ENCODE measurements at regions not wholly inside any gene's neighbourhood (a gene's known extent, or its start where the extent isn't known, plus 50 kb on each side); places are given as distances from the start of the nearest gene placed in this dataset.

DNA sequence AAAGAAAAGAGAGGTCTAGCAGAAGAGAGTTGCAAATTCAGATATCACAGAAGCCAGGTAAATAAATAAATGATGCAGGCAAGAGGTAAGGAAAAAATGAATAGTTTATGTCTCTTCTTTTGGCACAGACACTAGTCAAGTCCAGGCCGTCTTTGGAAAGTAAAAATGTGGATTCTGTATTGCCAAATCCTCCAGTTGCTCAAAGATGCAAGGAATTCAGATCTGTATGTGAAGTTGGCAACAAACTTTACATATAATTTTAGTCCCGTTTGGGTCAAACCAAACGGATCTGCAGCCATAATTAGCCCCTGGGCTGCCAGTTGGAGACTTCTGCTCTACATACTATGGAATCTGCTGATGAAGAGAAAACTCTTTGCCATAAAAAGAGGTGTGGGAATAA lies 200.5 kb upstream of the RND3 start:
- TF ChIP-seq, protein P1, sequence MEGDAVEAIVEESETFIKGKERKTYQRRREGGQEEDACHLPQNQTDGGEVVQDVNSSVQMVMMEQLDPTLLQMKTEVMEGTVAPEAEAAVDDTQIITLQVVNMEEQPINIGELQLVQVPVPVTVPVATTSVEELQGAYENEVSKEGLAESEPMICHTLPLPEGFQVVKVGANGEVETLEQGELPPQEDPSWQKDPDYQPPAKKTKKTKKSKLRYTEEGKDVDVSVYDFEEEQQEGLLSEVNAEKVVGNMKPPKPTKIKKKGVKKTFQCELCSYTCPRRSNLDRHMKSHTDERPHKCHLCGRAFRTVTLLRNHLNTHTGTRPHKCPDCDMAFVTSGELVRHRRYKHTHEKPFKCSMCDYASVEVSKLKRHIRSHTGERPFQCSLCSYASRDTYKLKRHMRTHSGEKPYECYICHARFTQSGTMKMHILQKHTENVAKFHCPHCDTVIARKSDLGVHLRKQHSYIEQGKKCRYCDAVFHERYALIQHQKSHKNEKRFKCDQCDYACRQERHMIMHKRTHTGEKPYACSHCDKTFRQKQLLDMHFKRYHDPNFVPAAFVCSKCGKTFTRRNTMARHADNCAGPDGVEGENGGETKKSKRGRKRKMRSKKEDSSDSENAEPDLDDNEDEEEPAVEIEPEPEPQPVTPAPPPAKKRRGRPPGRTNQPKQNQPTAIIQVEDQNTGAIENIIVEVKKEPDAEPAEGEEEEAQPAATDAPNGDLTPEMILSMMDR (IDR thresholded peaks at IDR 0.05; ENCODE audit: low read depth, low read length), result no peak
- no peak for TF ChIP-seq POLR2A (IDR thresholded peaks at IDR 0.05; ENCODE audit: extremely low read depth, insufficient read length)

All from NB4 (cell line).